Hematopoietic multipotent progenitor cell treated with erythropoietin and hydrocortisone succinate and interleukin-3 and kit ligand, for 15 days (in vitro differentiated cells): ENCODE measurements at regions not wholly inside any gene's neighbourhood (a gene's known extent, or its start where the extent isn't known, plus 50 kb on each side); places are given as distances from the start of the nearest gene placed in this dataset.

Experiments used
- DNase-seq: peaks from one replicate; pipeline ENCODE4 v3.0.0-alpha.2; 2015; ENCODE audit warnings: low spot score

DNA sequence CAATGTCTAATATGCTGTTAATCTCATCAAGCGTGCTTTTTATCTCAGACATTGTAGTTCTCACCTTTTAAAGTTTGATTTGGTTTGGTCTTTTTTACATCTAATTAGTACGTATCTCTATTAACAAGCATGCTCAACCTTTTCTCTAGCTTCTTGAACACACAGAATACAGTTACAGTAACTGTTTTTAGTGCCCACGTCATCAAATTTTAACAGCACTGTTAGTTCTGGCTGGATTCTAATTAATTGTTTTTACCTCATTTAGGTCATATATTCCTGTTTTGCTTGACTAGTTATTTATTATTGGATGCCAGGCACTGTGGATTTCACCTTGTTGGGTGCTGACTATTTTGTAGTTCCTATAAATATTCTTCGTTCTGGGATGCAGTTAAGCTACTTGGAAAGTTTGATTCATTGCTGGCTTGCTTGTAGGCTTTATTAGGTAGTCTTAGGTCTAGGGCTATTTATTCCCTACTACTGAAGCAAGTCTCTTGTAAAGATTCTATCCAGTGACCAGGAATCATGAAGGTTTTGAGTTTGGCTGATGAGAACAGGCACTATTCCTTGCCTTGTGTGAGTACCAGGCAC is 263.0 kb downstream of the ETAA1 start:
- DNase-seq, result no peak

DNA sequence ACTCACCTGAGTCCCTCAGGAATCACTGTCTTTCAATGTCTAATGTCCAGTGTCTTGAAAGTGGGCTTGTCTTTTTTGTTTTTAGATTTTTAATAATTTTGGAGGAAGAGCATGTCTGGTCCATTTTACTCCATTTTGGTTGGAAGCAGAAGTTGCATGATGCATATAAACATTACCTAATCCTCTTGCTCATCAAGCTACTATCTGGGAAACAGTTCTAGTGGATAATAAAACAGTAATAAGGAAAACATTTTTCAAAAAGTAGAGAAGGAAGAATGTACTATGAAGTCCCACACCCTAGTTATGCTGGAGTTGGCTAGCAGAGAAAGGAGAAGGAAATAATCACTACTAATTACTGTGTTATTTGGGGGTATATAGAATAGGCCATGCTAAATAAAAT is 263.7 kb downstream of the ETAA1 start:
- no peak for DNase-seq

DNA sequence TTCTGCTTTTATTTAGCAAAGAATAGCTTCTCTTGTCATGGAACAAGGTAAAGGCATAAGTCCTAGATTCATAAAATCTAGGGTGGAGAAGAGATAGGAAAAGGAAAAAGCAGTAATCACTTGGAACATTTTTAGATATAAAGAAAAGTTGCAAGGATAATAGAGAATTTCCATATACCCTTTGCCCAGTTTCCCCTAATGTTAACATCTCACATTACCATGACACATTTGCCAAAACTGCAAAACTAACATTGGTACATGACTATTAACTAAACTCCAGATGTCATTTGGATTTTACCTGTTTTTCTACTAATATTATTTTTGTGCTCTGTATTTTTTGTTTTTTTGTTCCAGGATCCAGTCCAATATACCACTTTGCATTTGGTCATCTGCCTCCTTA is 265.1 kb downstream of the ETAA1 start:
- no peak for DNase-seq

DNA sequence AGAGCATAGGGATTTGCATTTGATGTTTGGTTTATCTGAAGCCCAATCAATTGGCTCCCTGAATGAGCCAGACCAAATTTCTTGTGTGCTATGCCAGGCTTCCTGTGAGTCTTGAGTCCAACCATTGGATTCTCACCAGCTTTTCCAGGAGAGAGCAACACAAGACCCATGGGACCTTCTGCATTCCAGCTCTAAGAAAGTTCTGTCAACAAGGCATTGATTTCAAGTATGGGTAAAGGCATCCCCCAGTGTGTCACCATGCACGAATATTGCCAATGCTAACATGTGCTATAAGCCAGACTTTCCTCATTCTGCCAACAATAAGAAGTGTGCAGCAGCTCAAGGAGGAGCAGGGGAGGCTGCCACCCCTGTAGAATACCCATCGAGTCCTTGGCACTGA is 266.6 kb downstream of the ETAA1 start:
- DNase-seq, result no peak

- DNase-seq, result no peak
Measured at GRCh38 chr2:67666386-67667053, 269.4 kb downstream of the ETAA1 start.

DNA sequence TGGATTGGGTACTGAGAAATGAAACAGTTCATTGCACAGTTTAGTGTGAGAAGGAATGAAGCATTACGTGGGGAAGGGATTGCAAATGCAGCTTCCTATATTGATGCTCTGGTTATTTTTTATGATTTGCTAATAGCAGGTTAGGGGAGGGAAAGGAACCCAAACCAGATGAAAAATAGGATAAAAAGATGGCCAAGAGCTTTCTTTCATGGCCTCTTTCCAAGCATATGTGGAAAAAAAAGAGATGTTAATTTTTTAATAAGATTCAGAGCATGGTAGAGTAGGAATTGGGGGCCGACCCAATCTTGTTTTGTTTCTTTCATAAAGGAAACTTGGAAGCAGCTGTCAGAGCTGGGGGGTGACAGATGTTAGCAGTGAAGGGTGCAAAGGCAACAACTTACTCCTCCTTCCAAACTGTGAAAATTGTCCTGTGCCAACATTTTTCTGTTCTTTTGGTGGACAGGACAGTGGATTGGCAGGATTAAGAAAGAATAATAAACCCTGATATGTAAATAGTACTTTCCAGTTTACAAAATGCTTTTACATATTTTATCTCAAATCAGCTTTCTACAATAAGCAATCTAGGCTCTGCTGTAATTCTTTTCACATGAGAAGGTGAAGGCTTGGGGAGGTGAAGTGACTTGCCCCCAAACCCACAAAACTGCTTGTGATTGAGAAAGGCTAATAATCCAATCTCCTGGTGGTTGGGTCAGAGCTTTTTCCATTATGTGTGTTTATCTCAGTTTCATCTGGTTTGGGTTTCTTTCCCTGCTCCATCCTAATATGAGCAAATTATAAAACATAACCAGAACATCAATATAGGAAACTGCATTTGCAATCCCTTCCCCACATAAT is 270.1 kb downstream of the ETAA1 start:
- no peak for DNase-seq

- DNase-seq, result no peak
Measured at GRCh38 chr2:67668538-67668937, 271.4 kb downstream of the ETAA1 start.

DNA sequence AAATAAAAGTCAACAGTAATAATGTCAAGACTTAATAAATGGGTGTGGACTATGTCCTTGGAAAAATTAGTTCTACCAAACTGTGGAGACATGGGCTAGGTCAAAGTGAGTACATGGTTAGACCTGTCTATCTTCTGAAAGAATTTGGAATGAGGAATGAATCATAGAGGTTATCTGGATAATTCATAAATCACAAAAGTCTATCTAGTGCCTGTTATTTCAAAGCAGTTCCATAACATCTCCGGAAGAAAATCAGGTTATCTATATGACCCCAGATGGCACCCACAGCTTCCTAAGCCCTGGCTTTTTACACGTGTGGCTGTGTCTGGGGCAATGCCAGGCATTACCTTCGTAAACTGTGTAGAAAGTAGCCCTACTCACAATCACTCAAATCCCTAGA is 272.0 kb downstream of the ETAA1 start:
- DNase-seq, result no peak

DNA sequence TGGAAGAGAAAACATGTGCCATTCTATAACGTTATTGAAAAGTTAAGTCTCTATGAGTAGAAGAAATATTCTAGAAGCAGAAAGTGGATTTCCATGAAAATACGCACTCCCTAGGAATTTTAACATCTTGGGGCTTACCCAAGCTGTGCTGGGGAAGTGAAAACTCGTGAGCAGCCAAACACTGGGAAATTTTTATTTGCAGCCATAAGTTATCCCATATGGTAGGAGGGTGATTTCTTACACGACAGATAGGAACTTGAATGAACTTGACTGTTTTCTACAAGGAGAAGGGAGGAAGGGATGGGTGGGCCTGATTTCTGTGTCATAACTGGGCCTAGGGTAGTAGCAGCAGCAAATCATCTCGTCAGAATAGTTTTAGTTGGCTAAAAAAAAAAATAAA is 272.6 kb downstream of the ETAA1 start:
- DNase-seq, result no peak

DNA sequence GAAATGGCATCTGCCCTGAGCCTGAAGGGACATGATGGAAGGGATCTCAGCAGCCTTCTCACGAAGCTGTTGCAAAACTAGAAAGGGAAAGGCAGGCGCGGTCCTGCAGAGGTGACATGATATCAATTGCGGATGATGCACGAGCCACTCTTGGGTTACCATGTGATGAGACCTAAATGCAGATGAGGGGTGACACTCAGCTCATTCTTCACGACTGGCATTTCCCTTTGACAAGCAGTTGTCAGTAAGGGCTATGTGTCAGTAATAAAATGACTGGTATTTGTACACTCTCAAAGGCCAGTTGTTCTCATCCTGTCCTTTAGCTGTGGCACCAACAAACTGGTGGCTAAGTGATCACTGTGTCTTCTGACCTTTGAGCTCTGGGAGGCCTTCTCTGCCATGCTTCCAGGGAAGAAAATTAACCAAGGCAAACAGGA is 273.6 kb downstream of the ETAA1 start:
- DNase-seq, result no peak

DNA sequence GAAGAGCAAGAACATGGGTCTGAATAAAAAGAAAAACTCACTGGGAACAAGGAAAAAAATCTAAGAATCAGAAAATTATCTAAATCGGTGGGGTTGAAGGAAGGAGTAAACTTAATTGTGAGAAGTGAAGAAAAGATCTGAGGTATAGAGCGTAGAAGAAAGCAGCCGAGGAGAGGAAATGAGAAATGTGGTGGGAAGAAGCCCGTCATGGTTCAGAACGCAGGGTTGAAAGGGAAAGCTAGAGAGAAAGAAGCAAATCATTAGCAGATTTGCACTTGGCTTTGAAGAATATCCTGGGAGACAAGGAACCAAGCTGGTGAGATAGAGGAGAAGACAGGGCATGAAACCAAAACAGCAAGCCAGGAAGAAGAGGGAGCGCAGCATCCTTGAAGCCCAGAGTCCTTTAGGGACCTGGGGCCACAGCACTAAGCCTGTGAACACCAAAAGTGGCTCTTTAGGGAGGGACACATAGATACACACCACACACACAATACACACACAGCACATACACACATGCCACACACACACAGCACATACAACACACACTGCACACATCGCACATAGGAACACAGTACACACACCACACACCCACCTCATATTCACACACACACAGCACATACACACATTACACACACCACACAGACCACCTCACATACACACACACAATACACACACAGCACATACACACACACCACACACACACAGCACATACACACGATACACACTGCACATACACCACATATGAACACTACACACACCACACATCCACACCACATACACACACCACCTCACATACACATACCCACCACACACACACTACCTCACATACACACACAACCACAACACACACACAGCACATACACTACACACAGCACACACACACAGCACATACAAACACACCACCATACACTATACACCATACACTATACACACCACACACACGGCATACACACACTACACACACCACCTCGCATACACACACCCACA is 274.6 kb downstream of the ETAA1 start:
- no peak for DNase-seq

GRCh38 chr2:67674668-67675067 is 277.5 kb downstream of the ETAA1 start:
- DNase-seq, result no peak

GRCh38 chr2:67684991-67685390 is 287.9 kb downstream of the ETAA1 start:
- no peak for DNase-seq

DNA sequence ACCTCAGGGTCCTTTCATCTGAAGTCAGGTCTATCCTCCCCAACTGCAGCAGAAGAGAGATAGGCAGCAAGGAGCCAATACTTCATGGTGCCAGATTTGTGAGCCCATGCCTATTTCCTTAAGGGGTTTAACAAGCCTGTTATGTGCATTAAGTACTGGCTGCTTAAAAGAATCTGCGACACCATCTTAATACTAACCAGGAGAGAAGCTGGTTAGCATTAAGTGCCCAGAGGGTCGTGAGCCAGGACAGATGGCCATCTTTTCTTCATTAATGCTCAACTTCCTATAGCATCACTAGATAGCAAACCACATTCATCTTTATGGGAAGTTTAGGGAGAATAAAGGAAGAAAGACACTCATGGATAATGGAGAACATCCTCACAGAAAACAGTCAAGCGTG is 289.1 kb downstream of the ETAA1 start:
- DNase-seq, result no peak

- no peak for DNase-seq
Measured at GRCh38 chr2:67689186-67689585, 292.1 kb downstream of the ETAA1 start.

GRCh38 chr2:67689651-67690050 is 292.5 kb downstream of the ETAA1 start:
- DNase-seq, result no peak

- DNase-seq, result no peak
Measured at GRCh38 chr2:67694445-67694844, 297.3 kb downstream of the ETAA1 start.

GRCh38 chr2:67701011-67701410 is 303.9 kb downstream of the ETAA1 start:
- no peak for DNase-seq

DNA sequence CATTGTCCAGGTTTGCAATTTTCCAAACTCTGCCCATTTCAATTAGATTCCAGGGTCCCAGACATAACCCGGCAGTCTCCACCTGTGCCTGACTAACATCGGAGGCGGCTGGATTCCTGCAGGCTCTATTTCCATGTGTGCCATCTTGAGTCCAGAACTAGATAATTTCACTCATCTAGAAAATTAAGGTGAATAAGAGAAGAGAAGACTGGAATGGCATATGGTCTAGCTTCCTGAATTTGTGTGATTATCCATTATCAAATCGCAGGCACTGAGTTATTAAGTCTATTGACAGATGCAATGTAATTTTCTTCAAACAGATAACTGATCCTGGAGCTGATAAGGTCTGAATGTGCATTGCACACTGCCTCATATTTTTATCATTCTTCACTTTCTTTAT is 305.2 kb downstream of the ETAA1 start:
- no peak for DNase-seq

- DNase-seq, result no peak
Measured at GRCh38 chr2:67702937-67703336, 305.8 kb downstream of the ETAA1 start.

DNA sequence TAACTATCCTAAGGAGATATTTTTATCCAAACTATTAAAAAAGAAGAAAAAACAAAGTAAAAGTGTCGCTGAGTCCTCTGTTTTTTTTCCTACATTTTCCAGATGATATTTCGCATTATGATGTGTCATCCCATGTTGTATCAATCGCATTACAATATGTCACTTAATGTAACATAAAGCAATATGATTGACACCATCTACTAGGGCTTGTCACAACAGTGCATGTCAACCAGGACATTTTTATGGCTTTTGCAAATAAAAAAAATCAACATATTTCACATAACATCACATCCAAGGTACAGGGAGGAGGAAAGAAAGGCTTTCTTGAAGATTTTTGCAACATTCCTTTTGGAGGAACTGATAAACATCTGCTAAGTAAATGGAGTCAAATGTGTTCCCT is 308.9 kb downstream of the ETAA1 start:
- DNase-seq, result no peak

- no peak for DNase-seq
Measured at GRCh38 chr2:67707896-67708295, 310.8 kb downstream of the ETAA1 start.
